Small intestine (tissue), 7 donors: ENCODE measurements at regions not wholly inside any gene's neighbourhood (a gene's known extent, or its start where the extent isn't known, plus 50 kb on each side); places are given as distances from the start of the nearest gene placed in this dataset.

ENCODE experiments used
- DNase-seq, 2 donors: peaks; one replicate each; pipeline versions ENCODE4 v3.0.0 to v3.0.0-alpha.2; 2013
- FAIRE-seq: peaks from 2 replicates; lab custom pipeline; 2012; peaks lifted over from hg19 to GRCh38; lab: Jason Lieb, UNC
- H3K27ac ChIP-seq, 3 donors: one replicate each; pipeline ENCODE4 v1.5.1; 2013; ENCODE audit warnings: low read length in 2 of 3, mild to moderate bottlenecking in 2 of 3, control low read depth in 1 of 3, inconsistent platforms in 1 of 3, low read depth in 1 of 3, moderate library complexity in 1 of 3
- H3K27me3 ChIP-seq, 3 donors: one replicate each; pipeline ENCODE4 v1.6.1; 2013; ENCODE audit warnings: low read length in 3 of 3, inconsistent platforms in 1 of 3; ENCODE audit not compliant: control insufficient read depth in 3 of 3, insufficient read depth in 3 of 3
- H3K36me3 ChIP-seq, 3 donors: one replicate each; pipeline ENCODE4 v1.6.1; 2013; ENCODE audit warnings: low read length in 3 of 3, inconsistent platforms in 1 of 3, low read depth in 1 of 3, mild to moderate bottlenecking in 1 of 3, moderate library complexity in 1 of 3; ENCODE audit not compliant: control insufficient read depth in 3 of 3, insufficient read depth in 2 of 3
- H3K4me1 ChIP-seq, 3 donors: one replicate each; pipeline ENCODE4 v1.6.1; 2013; ENCODE audit warnings: low read length in 2 of 3, inconsistent platforms in 1 of 3, low read depth in 1 of 3, mild to moderate bottlenecking in 1 of 3, moderate library complexity in 1 of 3; ENCODE audit not compliant: control insufficient read depth in 3 of 3, insufficient read depth in 2 of 3
- H3K4me3 ChIP-seq, 3 donors: one replicate each; pipeline ENCODE4 v1.5.1; 2013; ENCODE audit warnings: low read length in 3 of 3, control low read depth in 1 of 3, inconsistent platforms in 1 of 3, low read depth in 1 of 3, mild to moderate bottlenecking in 1 of 3, moderate library complexity in 1 of 3
- H3K9me3 ChIP-seq, 2 donors: one replicate each; pipeline ENCODE4 v1.6.1; 2013; ENCODE audit warnings: low read depth in 1 of 2, low read length in 1 of 2; ENCODE audit not compliant: control insufficient read depth in 2 of 2, insufficient read depth in 1 of 2
- WGBS, 3 donors: extraction: QIAGEN DNeasy Blood & Tissue Kit; methylation state at CpG; one replicate each; pipeline ENCODE4 v1.1.7; 2013; 5-methylcytosine and 5-hydroxymethylcytosine counted together
- donor health status: healthy with polysubstance abuse.
- donor health status: control.
- donor health status: control.
- donor health status: Bipolar disorder and iron deficiency.
- donor health status: healthy.

DNA sequence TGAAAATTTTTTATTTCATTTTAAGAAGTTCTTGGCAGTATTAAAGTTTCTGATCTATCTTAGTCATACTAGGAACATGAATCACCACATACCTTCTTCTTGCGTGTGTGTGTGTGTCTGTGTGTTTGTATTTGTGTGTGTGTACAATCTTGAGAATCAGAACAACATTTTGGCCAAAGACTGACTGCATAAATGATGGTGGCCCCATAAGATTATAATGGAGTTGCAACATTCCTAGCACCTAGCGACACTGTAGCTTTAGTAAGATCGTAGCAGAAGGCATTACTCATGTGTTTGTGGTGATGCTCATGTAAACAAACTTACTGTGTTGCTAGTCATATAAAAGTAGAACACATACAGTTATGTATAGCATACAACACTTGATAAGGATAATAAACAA is 205.4 kb downstream of the FAM76B start:
- no peaks in the 10 kb centered on the region for H3K27me3 ChIP-seq
- no peak overlapping the region for H3K27ac ChIP-seq
- no peak for DNase-seq
- WGBS, 3 donors, result 82 to 91% (median 84%) methylated on average over 3 of the region's 3 CpGs
- no peaks in the 10 kb centered on the region for H3K36me3 ChIP-seq
- no peaks in the 10 kb centered on the region for H3K9me3 ChIP-seq
- no peak for FAIRE-seq
- H3K4me1 ChIP-seq, result no peaks in the 10 kb centered on the region
- no peak overlapping the region for H3K4me3 ChIP-seq

DNA sequence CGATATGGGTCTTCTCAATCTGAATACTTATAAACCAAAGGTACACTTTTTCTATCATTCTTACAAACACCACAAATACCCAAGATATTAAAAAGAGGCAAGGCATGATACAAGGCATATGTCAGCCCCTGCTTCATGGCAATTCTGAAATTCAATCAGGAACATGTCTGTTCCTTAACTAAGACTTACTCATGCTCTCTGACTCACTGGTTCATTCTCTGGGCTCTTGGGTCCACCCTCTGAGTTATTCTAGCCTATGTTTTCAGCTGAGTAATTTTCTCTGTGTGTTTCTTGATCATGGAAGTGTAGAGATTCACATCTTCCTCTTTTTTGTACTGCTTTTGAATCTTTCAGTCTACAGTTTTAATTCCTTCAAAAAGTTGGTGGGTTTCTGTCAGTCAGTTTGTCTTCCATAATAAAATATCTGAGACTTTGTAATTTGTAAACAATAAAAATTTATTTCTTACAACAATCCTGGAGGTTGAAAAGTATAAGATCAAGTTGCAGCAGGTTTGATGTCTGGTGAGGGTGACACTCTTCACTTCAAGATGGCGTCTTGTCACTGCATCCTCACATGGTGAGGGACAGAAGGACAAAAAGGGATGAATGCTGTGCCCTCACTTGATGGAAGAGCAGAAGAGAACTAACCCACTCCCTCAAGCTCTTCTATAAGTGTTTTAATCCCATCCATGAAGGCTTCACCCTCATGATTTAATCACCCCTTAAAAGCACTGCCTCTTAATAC is 211.7 kb downstream of the FAM76B start:
- Histone ChIP-seq H3K4me1 (no peaks in the 10 kb centered on the region), H3K4me3 (no peak overlapping the region), H3K36me3 (no peaks in the 10 kb centered on the region), H3K27ac (no peak overlapping the region), H3K9me3 (no peaks in the 10 kb centered on the region), H3K27me3 (no peaks in the 10 kb centered on the region)
- DNase-seq (no peak), FAIRE-seq (no peak)
- WGBS, 3 donors, result 70 to 91% (median 76%) methylated on average over 2 of the region's 2 CpGs

DNA sequence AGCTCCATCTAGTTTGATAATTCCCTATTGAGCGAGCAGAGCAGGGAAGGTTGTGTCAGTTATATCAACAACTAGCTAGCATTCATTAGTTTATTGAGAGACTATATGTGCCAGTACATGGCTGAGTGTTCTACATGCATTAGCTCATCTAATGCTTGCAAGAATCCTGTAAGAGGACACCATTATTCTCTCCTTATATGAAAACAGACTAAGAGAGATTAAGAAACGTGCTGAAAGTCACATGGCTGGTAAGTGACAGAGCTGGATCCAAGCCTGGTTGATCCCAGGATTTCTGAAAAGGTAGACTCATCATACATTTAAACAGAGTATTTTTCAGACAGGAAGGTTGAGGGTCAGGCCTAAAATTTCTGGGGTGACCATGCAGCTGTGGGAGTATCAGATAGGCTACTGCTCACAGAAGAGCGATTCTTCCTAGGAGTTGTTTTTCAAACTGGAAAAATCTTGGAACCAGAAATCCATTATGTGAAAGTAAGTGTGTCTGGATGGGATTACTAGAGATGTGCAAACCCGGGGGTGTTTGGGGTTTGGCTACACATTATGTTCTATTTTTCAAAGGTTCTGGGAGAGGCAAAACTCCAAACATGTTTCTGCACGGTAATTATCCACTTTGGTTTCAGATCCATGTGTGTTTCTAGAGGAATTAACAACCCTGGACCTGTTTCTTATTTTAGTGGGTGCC is 213.3 kb downstream of the FAM76B start:
- H3K36me3 ChIP-seq, result no peaks in the 10 kb centered on the region
- DNase-seq (no peak), FAIRE-seq (no peak)
- WGBS, 3 donors, result 75 to 85% (median 77%) methylated on average over 5 of the region's 5 CpGs
- H3K9me3 ChIP-seq, result no peaks in the 10 kb centered on the region
- H3K4me3 ChIP-seq, result no peak overlapping the region
- H3K27ac ChIP-seq, result no peak overlapping the region
- H3K4me1 ChIP-seq, result no peaks in the 10 kb centered on the region
- no peaks in the 10 kb centered on the region for H3K27me3 ChIP-seq

DNA sequence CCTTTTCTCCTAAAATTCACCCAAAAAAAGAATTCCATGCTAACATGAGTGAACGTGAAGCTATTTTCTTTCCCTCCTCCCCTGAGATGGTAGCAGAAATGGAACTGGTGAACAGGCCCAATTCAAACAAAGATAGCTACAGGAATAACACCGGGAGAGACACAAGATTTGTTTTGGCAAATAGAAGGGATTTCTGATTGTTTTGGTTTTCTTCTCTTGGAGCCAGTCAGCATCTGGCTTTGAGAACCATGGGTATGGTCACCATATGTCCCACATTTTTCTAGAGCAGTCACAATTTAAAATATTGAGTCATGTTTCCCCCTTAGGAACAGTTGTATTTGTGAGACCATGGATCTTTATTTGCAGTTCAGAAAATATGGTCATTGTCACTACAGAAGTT is 214.1 kb downstream of the FAM76B start:
- H3K27ac ChIP-seq, result no peak overlapping the region
- no peaks in the 10 kb centered on the region for H3K27me3 ChIP-seq
- FAIRE-seq (no peak), DNase-seq (no peak)
- H3K4me1 ChIP-seq, result no peaks in the 10 kb centered on the region
- H3K36me3 ChIP-seq, result no peaks in the 10 kb centered on the region
- no peak overlapping the region for H3K4me3 ChIP-seq
- 79 to 90% (median 84%) methylated on average over 2 of the region's 2 CpGs for WGBS, 3 donors
- H3K9me3 ChIP-seq, result no peaks in the 10 kb centered on the region

DNA sequence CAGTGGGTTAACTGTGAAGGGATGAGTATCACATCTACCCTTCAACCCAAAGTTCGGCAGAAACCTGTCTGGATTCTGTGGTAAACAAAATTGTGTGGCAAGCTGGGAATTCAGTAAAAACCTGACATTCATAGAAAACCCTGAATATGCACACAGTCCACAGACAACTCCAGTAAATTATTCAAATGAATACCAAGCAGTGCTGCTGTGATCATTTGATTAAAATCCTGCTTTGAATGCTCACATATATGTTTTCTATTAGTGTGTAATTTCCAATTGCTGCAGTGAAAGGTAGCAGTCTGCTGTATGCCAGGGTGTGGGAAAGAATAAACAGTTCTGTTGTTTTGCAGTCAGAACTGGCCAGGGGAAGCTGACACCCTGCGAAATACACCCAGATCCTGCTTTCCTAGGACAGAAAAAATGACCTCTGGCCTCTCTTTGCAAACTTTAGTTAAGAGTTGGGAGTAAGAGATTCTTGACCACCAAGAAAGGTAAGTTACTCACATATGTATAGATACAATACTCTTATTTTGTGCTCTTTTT is 217.8 kb downstream of the FAM76B start:
- WGBS, 3 donors, result 74 to 83% (median 82%) methylated on average over 2 of the region's 2 CpGs
- Histone ChIP-seq H3K9me3 (peaks cover 0 to 4% of the 10 kb centered on the region in 2 donors), H3K4me3 (no peak overlapping the region), H3K4me1 (no peaks in the 10 kb centered on the region), H3K27ac (no peak overlapping the region), H3K36me3 (no peaks in the 10 kb centered on the region), H3K27me3 (no peaks in the 10 kb centered on the region)
- FAIRE-seq (no peak), DNase-seq (no peak)

DNA sequence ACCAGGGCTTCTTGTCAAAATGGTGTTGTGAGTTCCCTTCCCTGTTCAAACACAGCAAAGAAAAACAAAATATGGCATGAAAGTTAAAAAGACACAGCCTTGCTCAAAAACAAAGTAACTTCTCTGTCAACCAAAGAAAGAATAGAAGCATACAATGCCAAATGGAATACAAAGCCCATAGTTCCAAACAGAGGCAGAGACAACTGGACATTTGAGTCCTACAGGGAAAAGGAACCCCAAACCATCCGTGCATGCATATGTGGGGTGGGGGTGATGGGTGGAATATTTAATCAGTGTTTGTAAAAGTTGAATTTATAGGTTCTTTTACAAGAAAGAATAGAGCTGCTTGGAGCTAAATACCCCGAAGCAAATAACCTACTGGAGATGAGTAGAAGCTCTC is 218.7 kb downstream of the FAM76B start:
- H3K27me3 ChIP-seq, result no peaks in the 10 kb centered on the region
- no peaks in the 10 kb centered on the region for H3K36me3 ChIP-seq
- DNase-seq, result no peak
- H3K4me3 ChIP-seq, result no peak overlapping the region
- WGBS, 3 donors, result 69 to 91% (median 76%) methylated on average over 2 of the region's 2 CpGs
- peaks cover 0 to 4% of the 10 kb centered on the region in 2 donors for H3K9me3 ChIP-seq
- H3K4me1 ChIP-seq, result no peaks in the 10 kb centered on the region
- FAIRE-seq, result no peak
- no peak overlapping the region for H3K27ac ChIP-seq

DNA sequence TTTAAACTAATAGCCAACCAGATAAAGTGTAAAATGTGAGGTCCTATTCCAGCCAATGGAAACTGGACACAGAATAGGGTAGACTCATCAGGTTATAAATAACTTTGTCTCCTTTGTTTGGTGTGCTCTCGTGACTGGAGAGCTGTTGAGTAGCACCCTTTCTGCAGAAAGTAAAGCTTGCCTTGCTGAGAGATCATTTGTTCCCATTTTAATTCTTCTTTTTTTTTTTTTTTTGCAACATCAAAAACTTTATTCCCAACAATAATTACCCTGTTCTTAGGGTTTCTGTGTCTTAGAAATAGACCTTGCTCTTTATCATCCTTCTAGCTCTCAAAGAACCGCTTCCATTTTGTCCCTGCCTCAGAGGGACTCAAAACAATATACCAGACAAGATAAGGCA is 220.4 kb downstream of the FAM76B start:
- DNase-seq (no peak), FAIRE-seq (no peak)
- no peaks in the 10 kb centered on the region for H3K36me3 ChIP-seq
- peaks cover 0 to 4% of the 10 kb centered on the region in 2 donors for H3K9me3 ChIP-seq
- no peaks in the 10 kb centered on the region for H3K27me3 ChIP-seq
- 79 to 92% (median 87%) methylated on average over 2 of the region's 2 CpGs for WGBS, 3 donors
- no peaks in the 10 kb centered on the region for H3K4me1 ChIP-seq
- no peak overlapping the region for H3K27ac ChIP-seq
- H3K4me3 ChIP-seq, result no peak overlapping the region

DNA sequence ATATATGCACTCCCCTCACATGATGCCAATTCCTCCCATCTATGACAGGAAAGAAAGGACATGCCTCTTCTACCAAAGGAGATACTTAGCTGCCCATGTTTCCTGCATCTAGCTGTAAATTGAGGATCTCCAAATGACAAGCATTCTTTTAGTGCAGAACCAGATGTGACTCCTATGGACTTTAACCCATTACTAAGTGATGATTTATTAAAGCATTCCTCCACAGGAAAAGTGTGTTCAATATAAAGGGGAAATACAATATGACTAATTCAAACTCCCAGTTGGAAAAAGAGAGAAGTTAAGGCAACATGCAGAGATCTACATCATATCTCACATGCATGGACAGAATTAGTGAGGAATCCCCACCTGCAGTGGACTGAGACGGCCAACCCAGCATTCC is 221.3 kb downstream of the FAM76B start:
- WGBS, 3 donors, result 89 to 98% (median 92%) methylated on average over 1 of the region's 1 CpG
- no peak for FAIRE-seq

More for the DNA sequence above, 221.3 kb downstream of the FAM76B start:
- Histone ChIP-seq H3K9me3 (peaks cover 0 to 4% of the 10 kb centered on the region in 2 donors), H3K36me3 (no peaks in the 10 kb centered on the region), H3K27me3 (no peaks in the 10 kb centered on the region), H3K27ac (no peak overlapping the region), H3K4me3 (no peak overlapping the region), H3K4me1 (no peaks in the 10 kb centered on the region)
- no peak for DNase-seq
